Renal cortical epithelial cell (primary cell): ENCODE measurements at regions not wholly inside any gene's neighbourhood (a gene's known extent, or its start where the extent isn't known, plus 50 kb on each side); places are given as distances from the start of the nearest gene placed in this dataset.

ENCODE experiments used
- DNase-seq: peaks from one replicate; pipeline ENCODE4 v3.0.0-alpha.2; 2011; ENCODE audit warnings: low read depth

DNA sequence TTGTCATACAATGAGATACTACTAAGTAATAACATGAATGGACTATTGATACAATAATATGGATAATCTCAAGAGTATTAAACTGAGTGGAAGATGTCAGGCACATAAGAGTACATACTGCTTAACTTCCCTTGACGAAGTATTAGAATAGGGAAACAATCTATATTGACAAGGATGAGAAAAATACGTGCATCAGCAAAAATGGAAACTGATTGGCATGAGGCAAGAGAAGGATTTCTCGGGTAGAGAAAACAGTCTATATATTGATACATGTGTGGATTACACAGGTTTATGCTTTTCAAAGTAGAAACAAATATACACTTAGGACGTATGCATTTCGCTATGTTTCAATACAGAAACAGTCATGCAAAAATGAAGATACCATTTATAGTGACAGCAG lies 57.4 kb downstream of the PRR20E start:
- no peak for DNase-seq

DNA sequence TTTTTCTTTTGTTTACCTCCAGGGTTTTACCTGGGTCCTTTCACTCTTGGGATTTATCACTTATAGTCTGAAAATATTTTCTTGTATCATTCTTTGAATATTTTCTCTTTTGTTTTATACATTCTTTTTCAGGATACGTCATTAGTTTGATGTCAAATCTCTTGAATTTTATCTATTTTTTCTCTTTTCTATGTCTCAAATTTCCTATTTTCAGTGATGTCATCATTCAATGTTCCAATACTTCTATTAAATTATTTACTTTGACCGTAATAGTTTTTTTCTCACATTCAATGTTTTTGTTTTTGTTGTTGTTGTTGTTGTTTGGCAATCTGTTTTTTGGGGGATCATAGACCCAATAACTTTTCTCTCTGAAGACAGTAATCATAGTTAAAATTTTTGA lies 83.5 kb downstream of the PRR20E start:
- no peak for DNase-seq

DNA sequence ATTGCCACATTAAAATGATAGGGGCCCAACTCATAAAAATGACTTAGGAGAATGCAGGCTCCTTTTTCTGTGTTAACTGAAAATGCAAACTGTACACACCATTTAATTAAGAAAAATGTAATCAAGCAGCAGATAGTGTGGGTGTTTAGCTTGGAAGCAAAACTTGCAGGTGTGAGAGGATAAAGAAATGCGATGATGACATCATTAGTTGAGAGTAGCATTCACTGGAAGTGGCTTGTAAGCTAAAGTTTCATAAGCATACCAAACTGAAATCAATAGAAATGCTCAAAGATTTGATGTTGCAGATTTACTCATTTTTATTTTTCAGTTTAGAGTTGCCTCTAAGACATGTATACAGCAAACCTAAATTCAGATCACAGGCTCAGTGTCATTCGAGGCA lies 86.6 kb downstream of the PRR20E start:
- DNase-seq = no peak

DNA sequence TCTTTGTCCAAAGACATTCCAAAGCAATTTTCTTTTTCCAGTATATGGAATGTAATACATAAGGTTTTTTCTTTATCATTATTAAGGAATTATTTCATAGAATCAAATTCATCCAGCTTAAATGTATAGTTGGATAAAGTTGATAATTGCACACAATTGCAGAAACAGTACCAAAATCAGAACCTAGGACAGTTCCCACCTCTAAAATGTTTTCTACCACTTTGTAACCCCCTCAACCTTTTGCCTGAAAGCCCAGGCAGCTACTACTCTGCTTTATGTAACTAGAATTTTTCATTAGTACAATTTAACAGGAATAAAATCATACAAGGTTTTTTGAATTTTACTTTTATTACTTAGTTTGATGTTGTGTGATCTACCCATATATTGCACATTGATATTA lies 98.0 kb downstream of the PRR20E start:
- no peak for DNase-seq

DNA sequence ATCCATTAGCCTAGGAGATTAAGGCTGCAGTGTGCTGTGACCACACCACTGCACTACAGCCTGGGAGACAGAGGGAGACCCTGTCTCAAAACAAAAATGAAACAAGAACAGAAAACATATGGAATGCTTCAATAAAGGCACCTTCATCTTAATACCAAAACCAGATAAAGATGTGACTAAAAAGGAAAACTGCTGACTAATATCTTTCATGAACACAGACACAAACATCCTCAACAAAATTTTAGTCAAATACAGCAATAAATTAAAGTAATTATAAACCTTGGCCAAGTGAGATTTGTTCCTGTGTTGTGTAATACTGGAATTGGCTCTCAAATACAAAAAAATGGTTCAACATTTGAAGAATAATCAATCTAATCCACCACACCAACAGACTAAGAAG lies 103.5 kb downstream of the PRR20E start:
- no peak for DNase-seq

DNA sequence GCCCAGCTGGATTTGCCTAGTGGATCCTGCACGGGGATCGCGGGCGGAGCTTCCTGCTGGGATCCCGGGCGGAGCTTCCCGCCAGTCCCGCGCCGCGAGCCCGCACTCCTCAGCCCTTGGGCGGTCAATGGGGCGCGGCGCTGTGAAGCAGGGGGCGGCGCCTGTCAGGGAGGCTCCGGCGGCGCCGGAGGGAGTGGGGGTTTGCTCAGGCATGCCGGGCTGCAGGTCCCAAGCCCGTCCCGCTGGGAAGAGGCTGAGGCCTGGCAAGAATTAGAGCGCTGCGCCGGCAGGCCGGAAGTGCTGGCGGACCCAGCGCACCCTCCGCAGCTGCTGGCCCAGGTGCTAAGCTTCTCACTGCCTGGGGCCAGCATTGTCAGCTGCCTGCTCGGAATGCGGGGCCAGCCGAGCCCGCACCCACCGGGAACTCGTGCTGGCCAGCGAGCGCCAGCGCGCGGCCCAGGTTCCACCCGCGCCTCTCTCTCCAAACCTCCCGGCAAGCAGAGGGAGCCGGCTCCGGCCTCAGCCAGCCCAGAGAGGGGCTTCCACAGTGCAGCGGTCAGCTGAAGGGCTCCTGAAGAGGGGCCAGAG lies 119.6 kb downstream of the PRR20E start:
- no peak for DNase-seq

DNA sequence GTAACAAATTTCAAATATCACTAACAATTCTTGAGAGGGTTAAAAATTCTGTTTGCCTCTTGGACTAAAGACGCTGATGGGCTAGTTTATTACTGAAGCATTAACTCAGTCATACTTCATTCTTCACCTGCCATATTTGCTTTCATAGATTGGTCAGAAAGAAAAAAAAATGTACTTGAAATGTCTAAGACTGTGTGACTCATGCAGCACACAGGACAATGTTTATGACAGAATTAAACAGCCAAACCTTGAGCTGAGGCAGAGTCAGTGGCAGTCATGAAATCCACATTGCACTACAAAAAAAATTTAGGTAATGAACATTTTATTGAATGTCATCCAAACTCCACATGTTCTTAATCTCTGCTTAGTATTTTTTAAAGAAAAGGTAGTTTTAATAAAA lies 135.6 kb downstream of the PRR20E start:
- no peak for DNase-seq

DNA sequence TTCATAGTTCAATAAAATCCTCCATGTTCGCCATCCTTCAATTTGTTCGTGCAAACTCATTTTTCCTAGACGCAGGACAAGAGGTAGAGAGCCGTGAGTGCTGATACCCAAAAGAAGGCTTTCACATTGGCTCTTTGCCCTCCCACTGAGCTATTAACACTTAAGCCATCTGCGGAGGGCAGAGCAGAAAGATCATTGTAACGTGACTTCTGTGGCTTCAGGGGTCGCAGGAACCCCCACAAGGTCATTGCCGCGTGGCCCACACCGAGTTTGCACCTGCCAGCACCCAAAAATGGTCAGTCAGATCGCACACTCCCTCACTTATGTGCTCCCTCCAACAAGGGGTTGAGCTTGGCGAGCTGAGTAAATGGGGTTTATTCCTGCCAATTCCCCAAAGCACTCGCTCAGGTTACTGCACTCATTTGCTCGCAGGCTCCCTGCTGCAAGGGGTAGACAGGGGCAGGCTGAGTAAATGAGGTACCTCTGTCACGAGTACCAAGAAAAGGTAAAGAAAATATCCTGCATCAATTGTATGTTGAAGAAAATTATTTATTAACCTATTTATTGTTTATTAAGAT lies 144.1 kb downstream of the PRR20E start:
- DNase-seq = no peak

DNA sequence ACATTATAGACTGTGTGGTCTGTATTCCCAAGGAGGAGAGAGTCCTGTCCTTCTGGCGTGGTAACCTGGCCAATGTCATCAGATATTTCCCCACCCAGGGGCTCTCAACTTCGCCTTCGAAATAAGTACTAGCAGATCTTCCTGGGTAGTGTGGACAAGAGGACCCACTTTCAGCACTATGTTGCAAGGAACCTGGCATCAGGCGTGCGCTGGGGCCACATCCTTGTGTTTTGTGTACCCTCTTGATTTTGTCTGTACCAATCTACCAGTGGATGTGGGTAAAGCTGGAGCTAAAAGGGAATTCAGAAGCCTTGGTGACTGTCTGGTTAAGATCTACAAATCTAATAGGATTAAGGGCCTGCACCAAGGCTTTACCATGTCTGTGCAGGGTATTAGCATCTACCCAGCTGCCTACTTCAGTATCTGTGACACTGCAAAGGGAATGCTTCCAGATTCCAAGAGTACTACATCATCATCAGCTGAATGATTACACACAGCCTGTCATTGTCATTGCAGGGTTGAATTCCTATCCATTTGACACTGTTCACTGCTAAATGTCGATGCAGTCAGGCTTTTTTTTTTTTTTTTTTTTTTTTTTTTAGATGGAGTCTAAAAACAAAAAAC lies 148.0 kb downstream of the PRR20E start:
- no peak for DNase-seq

DNA sequence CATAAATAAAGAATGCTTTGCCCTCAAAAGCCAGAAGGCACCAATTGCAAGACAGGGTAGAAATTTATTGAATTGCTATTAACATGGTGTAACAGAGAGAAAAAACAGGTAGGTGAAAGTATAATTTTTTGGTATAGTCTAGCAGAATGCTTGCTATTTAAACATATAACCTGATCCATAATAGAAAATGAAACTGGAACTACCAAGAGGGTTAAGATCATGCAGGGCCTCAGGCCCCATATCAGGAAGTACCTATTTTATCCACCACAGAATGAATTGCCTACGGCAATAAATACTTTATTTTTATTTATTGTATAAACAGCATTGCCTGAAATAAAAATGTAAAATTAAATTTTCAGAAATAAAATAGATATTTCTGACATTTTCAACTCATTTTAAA lies 159.5 kb downstream of the PRR20E start:
- DNase-seq = no peak

DNA sequence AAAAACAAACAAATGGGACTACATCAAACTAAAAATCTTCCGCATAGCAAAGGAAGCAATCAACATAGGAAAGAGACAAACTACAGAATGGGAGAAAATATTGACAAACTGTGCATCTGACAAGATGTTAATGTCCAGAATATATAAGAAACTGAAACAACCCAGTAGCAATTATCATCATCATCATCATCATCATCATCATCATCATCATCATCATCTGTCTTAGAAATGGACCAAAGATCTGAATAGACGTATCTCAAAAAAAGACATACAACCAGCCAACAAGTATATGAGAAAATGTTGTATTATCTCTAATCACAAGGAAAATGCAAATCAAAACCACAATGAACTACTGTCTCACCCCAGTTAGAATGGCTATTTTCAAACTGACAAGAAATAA lies 173.9 kb downstream of the PRR20E start:
- DNase-seq = no peak

DNA sequence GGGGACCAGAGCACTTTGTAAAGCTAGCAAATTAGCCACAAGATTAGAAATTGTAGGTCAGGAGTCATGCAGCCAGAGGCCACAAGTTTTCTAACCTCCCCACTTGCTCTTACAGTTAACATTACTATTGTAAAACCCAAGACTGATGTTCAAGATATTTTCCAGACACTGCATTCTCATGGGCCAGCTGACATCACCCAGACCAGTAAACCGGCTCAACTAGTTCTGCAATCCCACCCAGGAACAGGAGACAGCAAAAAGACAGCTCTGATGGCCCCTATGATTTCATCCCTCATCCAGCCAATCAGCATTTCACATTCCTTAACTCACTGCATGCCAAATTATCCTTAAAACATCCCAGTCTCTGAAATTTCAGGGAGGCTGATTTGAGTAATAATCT lies 178.5 kb downstream of the PRR20E start:
- no peak for DNase-seq

DNA sequence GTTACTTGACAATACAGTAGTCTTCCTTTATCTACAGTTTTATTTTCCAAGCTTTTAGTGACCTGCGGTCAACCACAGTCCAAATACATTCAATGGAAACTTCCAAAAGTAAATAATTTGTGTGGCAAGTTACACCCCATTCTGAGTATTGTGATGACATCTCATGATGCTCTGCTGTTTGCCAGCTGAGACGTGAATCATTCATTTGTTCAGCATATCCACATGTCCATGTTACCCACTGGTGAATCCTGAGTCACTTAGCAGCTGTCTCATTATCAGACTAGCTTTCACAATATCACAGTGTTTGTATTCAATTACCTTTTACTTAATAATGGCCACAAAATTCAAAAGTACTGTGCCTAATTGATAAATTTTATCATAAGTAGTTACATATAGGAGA lies 179.8 kb downstream of the PRR20E start:
- no peak for DNase-seq

DNA sequence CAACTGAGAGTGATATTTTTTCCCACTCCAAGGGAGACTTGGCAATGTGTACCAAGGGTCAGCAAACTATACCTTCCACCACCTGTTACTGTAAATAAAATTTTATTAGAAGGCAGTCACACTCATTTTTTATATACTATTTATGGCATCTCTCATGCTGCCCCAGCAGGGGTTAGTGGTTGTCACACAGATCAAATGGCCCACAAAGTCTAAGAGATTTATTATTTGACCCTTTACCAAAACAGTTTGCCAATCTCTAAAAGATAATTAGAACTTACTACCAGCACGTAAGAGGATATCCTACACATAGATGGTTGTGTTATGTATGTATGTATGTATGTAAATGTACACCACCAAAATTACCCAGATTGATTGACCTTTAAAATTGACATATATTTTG lies 185.1 kb downstream of the PRR20E start:
- DNase-seq = no peak

DNA sequence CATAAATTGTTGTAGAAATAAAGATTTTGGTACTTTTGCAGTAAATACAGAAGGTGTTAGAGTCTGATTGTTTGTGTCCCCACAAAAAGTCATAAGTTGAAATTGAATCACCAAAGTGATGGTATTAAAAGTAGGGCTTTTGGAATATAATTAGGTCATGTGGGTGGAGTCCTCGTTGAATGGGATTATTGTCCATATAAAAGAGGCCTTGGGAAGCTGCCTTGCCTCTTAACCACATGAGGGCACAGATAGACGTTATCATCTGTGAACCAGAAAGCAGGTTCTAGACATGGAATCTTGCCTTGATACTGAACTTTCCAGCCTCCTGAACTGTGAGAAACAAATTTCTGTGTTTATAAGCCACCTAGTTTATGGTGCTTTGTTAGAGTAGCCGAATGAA lies 186.8 kb downstream of the PRR20E start:
- DNase-seq = no peak

DNA sequence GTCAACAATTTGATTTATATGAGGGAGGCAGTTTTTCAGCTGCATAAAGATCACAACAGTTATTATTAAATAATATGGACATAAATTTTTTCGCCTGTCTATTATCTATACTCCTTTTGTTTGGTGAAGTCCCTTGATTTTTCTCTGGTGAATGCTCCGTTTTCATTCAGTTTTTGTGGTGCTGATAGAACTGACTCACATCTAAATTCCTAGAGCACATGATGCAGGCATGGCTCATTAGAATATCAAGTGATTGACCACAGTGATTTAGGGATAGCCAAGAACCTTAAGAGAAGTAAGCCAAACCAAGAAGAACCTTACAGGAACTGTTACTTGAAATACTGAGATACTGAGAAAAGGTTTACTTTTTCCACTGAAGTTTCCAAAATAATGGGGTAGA lies 208.9 kb downstream of the PRR20E start:
- no peak for DNase-seq

DNA sequence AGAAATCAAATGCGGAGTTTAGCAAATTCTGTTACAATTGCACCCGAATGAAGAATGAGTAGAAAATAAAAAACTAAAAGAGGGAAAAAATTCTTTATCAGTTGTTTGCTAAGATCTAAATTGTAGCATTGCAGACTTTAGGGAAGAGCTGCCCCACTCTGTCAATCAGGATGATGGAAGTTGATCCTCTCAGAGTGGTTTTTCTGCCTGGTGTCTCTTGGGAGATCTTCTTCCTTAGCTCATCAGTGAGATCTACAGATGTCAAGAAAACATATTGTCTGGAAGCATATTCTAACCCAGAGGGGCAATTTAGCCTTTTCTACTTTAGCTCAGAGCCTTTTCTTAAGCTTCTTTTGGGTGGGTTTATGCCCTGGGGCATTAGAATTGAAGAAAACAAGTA lies 223.2 kb upstream of the PCDH17 start:
- DNase-seq = no peak

DNA sequence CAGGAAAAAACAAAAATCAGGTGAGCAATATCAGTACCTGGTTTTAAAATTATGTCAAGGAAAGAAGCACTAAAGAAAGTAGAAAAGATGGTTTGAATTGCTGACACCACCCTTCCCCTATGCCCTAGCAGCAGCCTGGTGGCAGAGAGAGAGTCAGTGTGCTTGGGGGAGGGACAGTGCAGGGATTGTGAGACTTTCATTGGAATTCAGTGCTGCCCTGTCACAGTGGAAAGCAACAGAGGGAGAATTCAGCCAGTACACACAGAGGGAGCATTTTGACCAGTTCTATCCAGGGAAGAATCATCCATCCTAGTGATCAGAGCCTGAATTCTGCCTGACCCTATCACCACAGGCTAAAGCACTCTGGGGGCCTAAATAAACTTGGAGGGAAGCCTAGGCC lies 222.4 kb upstream of the PCDH17 start:
- no peak for DNase-seq

DNA sequence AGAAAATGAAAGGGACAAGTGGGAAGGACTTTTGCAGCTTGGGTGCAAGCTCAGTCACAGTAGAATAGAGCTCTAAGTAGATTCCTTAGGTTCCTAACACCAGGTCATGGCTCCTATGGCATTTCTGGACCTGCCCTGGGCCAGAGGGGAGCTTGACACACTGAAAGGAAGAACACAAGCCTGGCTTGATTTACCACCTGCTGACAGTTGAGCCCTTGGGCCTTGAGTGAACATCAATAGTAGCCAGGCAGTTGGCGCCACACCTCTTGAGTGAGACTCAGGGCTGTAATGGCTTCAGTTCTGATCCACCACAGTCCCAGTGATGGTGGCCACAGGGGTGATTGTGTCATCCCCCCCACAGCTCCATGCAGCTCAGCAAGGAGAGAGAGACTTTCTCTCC lies 221.9 kb upstream of the PCDH17 start:
- DNase-seq = no peak

DNA sequence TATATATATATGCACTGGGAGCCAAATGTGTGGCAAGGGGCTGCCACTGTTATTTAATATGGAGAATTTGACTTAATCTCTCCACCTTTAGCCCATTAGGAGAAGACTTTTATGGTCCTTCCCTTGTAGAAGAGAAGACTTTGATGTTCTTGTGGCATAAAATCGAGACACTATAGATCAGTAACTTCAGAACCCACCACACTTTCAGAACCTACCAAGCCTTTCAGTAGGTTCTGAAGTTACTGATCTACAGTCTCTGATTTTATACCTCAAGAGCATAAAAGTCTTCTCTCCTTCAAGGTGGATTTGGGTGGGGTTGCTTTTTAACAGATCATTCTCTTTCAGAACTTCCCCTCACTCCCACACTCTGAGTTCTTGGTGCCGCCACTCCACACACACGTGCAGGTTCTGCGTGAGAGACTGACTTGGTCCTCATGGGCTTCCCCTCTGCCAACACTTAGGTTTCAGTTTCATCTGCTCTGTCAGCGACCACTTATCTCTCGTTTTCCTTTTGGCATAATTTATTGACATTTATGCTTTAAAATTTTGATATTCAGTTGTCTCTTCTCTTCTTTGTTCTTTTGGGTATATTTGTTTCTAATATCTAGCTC lies 213.4 kb upstream of the PCDH17 start:
- DNase-seq = no peak

DNA sequence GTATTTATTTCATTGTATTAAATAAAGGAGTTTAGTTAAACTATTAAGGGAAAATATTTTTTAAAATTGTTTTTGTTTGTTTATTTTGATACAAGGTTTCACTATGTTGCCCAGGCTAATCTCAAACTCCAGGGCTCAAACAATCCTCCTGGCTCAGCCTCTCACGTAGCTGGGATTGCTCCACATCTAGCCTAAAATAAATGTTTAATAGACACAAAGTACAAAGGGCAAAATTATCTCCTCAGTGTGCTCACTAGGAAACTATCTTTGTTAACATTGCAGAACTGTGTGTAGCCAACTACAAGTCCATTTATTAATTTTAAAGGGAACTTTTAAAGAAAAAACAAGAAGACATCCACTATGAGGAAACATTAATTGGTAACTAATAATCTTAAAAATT lies 207.2 kb upstream of the PCDH17 start:
- no peak for DNase-seq

DNA sequence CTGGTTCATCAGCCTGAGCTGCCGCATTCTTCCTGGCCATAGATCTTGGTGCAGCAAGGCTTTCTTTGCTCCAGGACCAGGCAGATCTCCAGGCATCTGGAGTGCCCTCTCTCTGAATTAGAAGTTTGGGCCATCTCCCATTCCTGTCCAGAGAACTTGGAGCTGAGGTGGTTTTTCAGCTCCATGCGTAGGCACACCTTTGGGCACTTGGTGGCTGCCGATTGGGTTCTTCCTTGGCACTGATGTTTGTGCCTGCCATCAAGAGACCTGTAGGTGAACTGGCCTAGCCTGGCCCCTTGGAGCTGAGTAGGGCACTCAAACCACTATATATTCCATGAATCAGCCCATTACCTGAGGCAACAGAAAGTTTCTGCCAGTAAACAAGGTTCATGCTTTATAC lies 206.0 kb upstream of the PCDH17 start:
- DNase-seq = no peak

DNA sequence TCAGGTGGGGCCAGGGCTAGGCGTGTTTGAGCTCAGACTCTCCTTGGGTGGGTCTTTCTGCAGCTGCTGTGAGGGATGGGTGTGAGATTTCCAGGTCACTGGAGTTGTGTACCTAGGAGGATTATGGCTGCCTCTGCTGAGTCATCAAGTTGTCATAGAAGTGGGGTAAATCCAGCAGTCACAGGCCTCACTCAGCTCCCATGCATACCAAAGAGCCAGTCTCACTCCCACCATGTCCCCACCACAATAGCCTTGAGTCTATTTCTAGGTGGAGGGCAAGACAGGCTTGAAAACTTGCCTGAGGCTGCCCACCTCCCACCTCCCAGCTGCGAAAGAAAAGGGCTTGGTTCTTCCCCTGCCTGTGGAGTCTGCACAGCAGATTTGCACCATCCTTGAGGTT lies 194.0 kb upstream of the PCDH17 start:
- no peak for DNase-seq

DNA sequence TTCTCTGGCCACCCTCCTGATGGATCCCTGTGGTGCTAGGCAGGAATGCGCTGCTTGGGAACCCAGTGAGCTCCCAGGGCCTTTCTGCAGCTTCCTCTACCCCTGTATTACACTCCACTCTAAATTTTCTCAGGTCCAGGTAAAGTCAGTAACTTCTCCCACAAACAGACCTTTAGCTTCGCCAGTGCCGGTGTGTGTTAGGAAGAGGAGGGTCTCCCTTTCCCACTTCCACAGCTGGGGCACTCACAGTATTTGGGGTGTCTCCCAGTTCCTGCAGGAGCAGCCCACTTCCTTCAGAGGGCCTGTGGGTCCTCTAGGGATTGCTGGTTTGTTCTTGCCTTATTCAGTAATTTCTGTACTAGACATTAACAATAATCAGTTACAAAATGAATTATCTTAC lies 193.5 kb upstream of the PCDH17 start:
- no peak for DNase-seq
